GM23248 (cell line): ENCODE measurements at regions not wholly inside any gene's neighbourhood (a gene's known extent, or its start where the extent isn't known, plus 50 kb on each side); places are given as distances from the start of the nearest gene placed in this dataset.
A peak's percentile ranks its signal among the peaks of the same experiment; 100 is the strongest.

ENCODE experiments used
- DNase-seq: peaks from one replicate; pipeline ENCODE4 v3.0.0-alpha.2; 2015
- H2AFZ ChIP-seq: fragments of 200-600 bp; sonication (generic); 2 replicates; pipeline ENCODE4 v1.6.1; 2016; ENCODE audit warnings: antibody characterized with exemption
- H3F3A ChIP-seq: fragments of 200-600 bp; sonication (generic); 2 replicates; pipeline ENCODE4 v1.6.1; 2016; ENCODE audit warnings: mild to moderate bottlenecking, antibody characterized with exemption, mixed run types; ENCODE audit not compliant: insufficient read depth
- H3K27ac ChIP-seq: fragments of 200-600 bp; sonication (generic); 2 replicates; pipeline ENCODE4 v1.5.1; 2016; ENCODE audit warnings: mild to moderate bottlenecking
- H3K27me3 ChIP-seq: fragments of 200-600 bp; sonication (generic); replicated peaks from 2 replicates; pipeline ENCODE4 v1.6.1; 2016; ENCODE audit warnings: mild to moderate bottlenecking; ENCODE audit not compliant: insufficient read depth
- H3K36me3 ChIP-seq: fragments of 200-600 bp; sonication (generic); 2 replicates; pipeline ENCODE4 v1.6.1; 2016; ENCODE audit warnings: low read depth, mild to moderate bottlenecking
- H3K4me1 ChIP-seq: fragments of 200-600 bp; sonication (generic); 2 replicates; pipeline ENCODE4 v1.6.1; 2016; ENCODE audit warnings: mild to moderate bottlenecking; ENCODE audit not compliant: insufficient read depth
- H3K4me2 ChIP-seq: fragments of 200-600 bp; sonication (generic); one replicate; pipeline ENCODE4 v1.6.1; 2016; ENCODE audit warnings: mild to moderate bottlenecking; ENCODE audit not compliant: unreplicated experiment
- H3K4me3 ChIP-seq: fragments of 200-600 bp; sonication (generic); 2 replicates; pipeline ENCODE4 v1.5.1; 2016; ENCODE audit warnings: mild to moderate bottlenecking
- H3K79me2 ChIP-seq: fragments of 200-600 bp; sonication (generic); 2 replicates; pipeline ENCODE4 v1.6.1; 2016; ENCODE audit warnings: mild to moderate bottlenecking; ENCODE audit not compliant: insufficient read depth
- H3K9ac ChIP-seq: fragments of 200-600 bp; sonication (generic); 2 replicates; pipeline ENCODE4 v1.6.1; 2016; ENCODE audit warnings: mild to moderate bottlenecking
- H3K9me2 ChIP-seq: fragments of 200-600 bp; sonication (generic); 2 replicates; pipeline ENCODE4 v1.6.1; 2016; ENCODE audit warnings: mixed run types, mild to moderate bottlenecking, moderate library complexity; ENCODE audit not compliant: insufficient read depth
- H3K9me3 ChIP-seq: fragments of 200-600 bp; sonication (generic); one replicate; pipeline ENCODE4 v1.6.1; 2017; ENCODE audit warnings: low read depth
- H4K20me1 ChIP-seq: fragments of 200-600 bp; sonication (generic); 2 replicates; pipeline ENCODE4 v1.6.0; 2016; ENCODE audit not compliant: insufficient read depth
- EZH2 ChIP-seq: fragments of 200-600 bp; sonication (generic); IDR thresholded peaks from 2 replicates; pipeline ENCODE4 v1.6.1; 2018; ENCODE audit warnings: antibody characterized with exemption, mild to moderate bottlenecking; ENCODE audit not compliant: insufficient read depth, poor library complexity, severe bottlenecking
- EZH2phosphoT487 ChIP-seq: fragments of 200-600 bp; sonication (generic); IDR thresholded peaks from 2 replicates; pipeline ENCODE4 v1.6.1; 2018; ENCODE audit warnings: antibody characterized with exemption, moderate library complexity, mild to moderate bottlenecking, low read depth; ENCODE audit not compliant: insufficient read depth
- WGBS, 2 experiments: methylation state at CpG; one replicate each; pipeline ENCODE4 v1.1.6; 2015 to 2017; ENCODE audit warnings: low lambda C conversion rate in 2 of 2, low coverage in 1 of 2; ENCODE audit errors: missing lambda C conversion rate in 2 of 2; 5-methylcytosine and 5-hydroxymethylcytosine counted together
- in situ Hi-C: fragments of 300-500 bp; cut with MboI; formaldehyde crosslinking; loops from 2 replicates; pipeline ENCODE4 v1.15.0; 2020

- no peak overlapping the region for H3K27ac ChIP-seq
- H3K4me3 ChIP-seq: no peak overlapping the region
- in situ Hi-C loops: no loop called here
- H3F3A ChIP-seq: no peaks in the 10 kb centered on the region
- no peaks in the 10 kb centered on the region for H3K9me3 ChIP-seq
- H3K27me3 ChIP-seq: no peaks in the 10 kb centered on the region
- H3K4me2 ChIP-seq: no peak overlapping the region
- H3K9me2 ChIP-seq: no peaks in the 10 kb centered on the region
- H4K20me1 ChIP-seq: no peaks in the 10 kb centered on the region
- no peaks in the 10 kb centered on the region for H3K79me2 ChIP-seq
- H3K36me3 ChIP-seq: no peaks in the 10 kb centered on the region
- DNase-seq: no peak
- H2AFZ ChIP-seq: no peak overlapping the region
- no peak for TF ChIP-seq EZH2
- no peak overlapping the region for H3K9ac ChIP-seq
- 93% methylated on average over 4 of the region's 4 CpGs for WGBS, 2 experiments
- H3K4me1 ChIP-seq: peaks cover 9% of the 10 kb centered on the region
Observed at GRCh38 chr18:39602131-39602530, 2036.5 kb upstream of the CELF4 start.

GRCh38 chr18:39600894-39601293, 2035.3 kb upstream of the CELF4 start:
- WGBS, 2 experiments: 61 to 68% methylated on average over 4 of the region's 4 CpGs
- in situ Hi-C loops: no loop called here

GRCh38 chr18:39599251-39599650, 2033.7 kb upstream of the CELF4 start:
- no peaks in the 10 kb centered on the region for H3K9me3 ChIP-seq
- DNase-seq: no peak
- H3K9ac ChIP-seq: no peak overlapping the region
- H3K9me2 ChIP-seq: no peaks in the 10 kb centered on the region
- 0 out of 2 replicates have a peak, but pooled peaks cover 5% of the 10 kb centered on the region for H3F3A ChIP-seq
- H3K4me1 ChIP-seq: no peaks in the 10 kb centered on the region
- H3K79me2 ChIP-seq: no peaks in the 10 kb centered on the region
- H3K27ac ChIP-seq: no peak overlapping the region
- TF ChIP-seq EZH2phosphoT487 (no peak), EZH2 (no peak)
- H4K20me1 ChIP-seq: no peaks in the 10 kb centered on the region
- no peak overlapping the region for H2AFZ ChIP-seq
- in situ Hi-C loops: no loop called here
- H3K4me3 ChIP-seq: no peak overlapping the region
- no peaks in the 10 kb centered on the region for H3K36me3 ChIP-seq
- no peak overlapping the region for H3K4me2 ChIP-seq
- 84 to 91% methylated on average over 2 of the region's 2 CpGs for WGBS, 2 experiments
- H3K27me3 ChIP-seq: no peaks in the 10 kb centered on the region

More at GRCh38 chr18:39600894-39601293, 2035.3 kb upstream of the CELF4 start:
- Histone ChIP-seq H3K79me2 (no peaks in the 10 kb centered on the region), H3K27me3 (no peaks in the 10 kb centered on the region), H4K20me1 (no peaks in the 10 kb centered on the region), H3K9ac (no peak overlapping the region), H3K4me2 (no peak overlapping the region), H3F3A (0 out of 2 replicates have a peak, but pooled peaks cover 5% of the 10 kb centered on the region), H3K4me1 (peaks cover 9% of the 10 kb centered on the region), H3K9me3 (no peaks in the 10 kb centered on the region), H3K4me3 (no peak overlapping the region), H3K9me2 (no peaks in the 10 kb centered on the region), H3K27ac (no peak overlapping the region), H2AFZ (no peak overlapping the region), H3K36me3 (no peaks in the 10 kb centered on the region)
- TF ChIP-seq EZH2phosphoT487: no peak
- no peak for TF ChIP-seq EZH2
- no peak for DNase-seq

GRCh38 chr18:39596891-39597290, 2031.3 kb upstream of the CELF4 start:
- Histone ChIP-seq H2AFZ (no peak overlapping the region), H3K4me3 (no peak overlapping the region), H3F3A (0 out of 2 replicates have a peak, but pooled peaks cover 5% of the 10 kb centered on the region), H3K36me3 (no peaks in the 10 kb centered on the region), H3K9me3 (no peaks in the 10 kb centered on the region), H3K27me3 (no peaks in the 10 kb centered on the region), H3K9ac (no peak overlapping the region), H3K79me2 (no peaks in the 10 kb centered on the region), H3K4me2 (no peak overlapping the region), H4K20me1 (no peaks in the 10 kb centered on the region), H3K4me1 (no peaks in the 10 kb centered on the region), H3K9me2 (no peaks in the 10 kb centered on the region), H3K27ac (no peak overlapping the region)
- no peak for DNase-seq
- 66 to 70% methylated on average over 7 of the region's 7 CpGs for WGBS, 2 experiments
- in situ Hi-C loops: no loop called here
- TF ChIP-seq EZH2 (no peak), EZH2phosphoT487 (no peak)

GRCh38 chr18:39596221-39596620, 2030.6 kb upstream of the CELF4 start:
- H3F3A ChIP-seq: 0 out of 2 replicates have a peak, but pooled peaks cover 5% of the 10 kb centered on the region
- no peaks in the 10 kb centered on the region for H3K27me3 ChIP-seq
- no peaks in the 10 kb centered on the region for H3K9me3 ChIP-seq
- no peak overlapping the region for H2AFZ ChIP-seq
- in situ Hi-C loops: no loop called here
- no peaks in the 10 kb centered on the region for H3K36me3 ChIP-seq
- no peak for TF ChIP-seq EZH2phosphoT487
- no peak for TF ChIP-seq EZH2
- no peak overlapping the region for H3K27ac ChIP-seq
- H3K4me1 ChIP-seq: no peaks in the 10 kb centered on the region
- H3K79me2 ChIP-seq: no peaks in the 10 kb centered on the region
- no peaks in the 10 kb centered on the region for H3K9me2 ChIP-seq
- no peaks in the 10 kb centered on the region for H4K20me1 ChIP-seq
- no peak overlapping the region for H3K4me3 ChIP-seq
- no peak overlapping the region for H3K9ac ChIP-seq
- H3K4me2 ChIP-seq: no peak overlapping the region
- DNase-seq: peak; percentile 5
